Tibial artery (tissue), 4 donors: ENCODE measurements at regions not wholly inside any gene's neighbourhood (a gene's known extent, or its start where the extent isn't known, plus 50 kb on each side); places are given as distances from the start of the nearest gene placed in this dataset.

Experiments
- DNase-seq, 2 donors: peaks; one replicate each; pipeline ENCODE4 v3.0.0-alpha.2; 2019
- H3K27ac ChIP-seq, 2 donors: fragments of 200-600 bp; sonication (generic) in 1 of 2; 1 replicate in 1 of 2; 2 replicates in 1 of 2; pipeline ENCODE4 v1.5.1; 2018 to 2019; ENCODE audit warnings: mild to moderate bottlenecking in 1 of 2
- H3K27me3 ChIP-seq, 2 donors: fragments of 200-600 bp; sonication (generic) in 1 of 2; one replicate each; pipeline versions ENCODE4 v1.5.1 to v1.6.0; 2016 to 2019
- H3K36me3 ChIP-seq, 3 donors: fragments of 200-600 bp; sonication (generic) in 2 of 3; one replicate each; pipeline ENCODE4 v1.5.1; 2016 to 2019; ENCODE audit warnings: mild to moderate bottlenecking in 2 of 3
- H3K4me1 ChIP-seq, 4 donors: fragments of 200-600 bp; sonication (generic) in 2 of 4; 1 replicate in 3 of 4; 2 replicates in 1 of 4; pipeline ENCODE4 v1.5.1; 2016 to 2019
- H3K4me3 ChIP-seq, 2 donors: fragments of 200-600 bp; sonication (generic) in 1 of 2; 1 replicate in 1 of 2; 2 replicates in 1 of 2; pipeline ENCODE4 v1.5.1; 2018 to 2019; ENCODE audit warnings: mild to moderate bottlenecking in 2 of 2
- H3K9me3 ChIP-seq, 3 donors: fragments of 200-600 bp; sonication (generic) in 1 of 3; one replicate each; pipeline ENCODE4 v1.5.1; 2016 to 2019
- intact Hi-C: fragments of 100-400 bp; cut with DNase I; formaldehyde crosslinking; loops from one replicate; pipeline ENCODE4 v1.15.0; 2023; ENCODE audit warnings: low total_unique reads
- TF ChIP-seq, protein P1 (sequence below), 2 experiments: fragments of 200-600 bp in 1 of 2; fragments of 450-650 bp in 1 of 2; IDR thresholded peaks; one replicate each; pipeline ENCODE4 v1.5.1; 2017 to 2019; ENCODE audit warnings: antibody characterized with exemption in 2 of 2, mild to moderate bottlenecking in 1 of 2, moderate library complexity in 1 of 2

DNA sequence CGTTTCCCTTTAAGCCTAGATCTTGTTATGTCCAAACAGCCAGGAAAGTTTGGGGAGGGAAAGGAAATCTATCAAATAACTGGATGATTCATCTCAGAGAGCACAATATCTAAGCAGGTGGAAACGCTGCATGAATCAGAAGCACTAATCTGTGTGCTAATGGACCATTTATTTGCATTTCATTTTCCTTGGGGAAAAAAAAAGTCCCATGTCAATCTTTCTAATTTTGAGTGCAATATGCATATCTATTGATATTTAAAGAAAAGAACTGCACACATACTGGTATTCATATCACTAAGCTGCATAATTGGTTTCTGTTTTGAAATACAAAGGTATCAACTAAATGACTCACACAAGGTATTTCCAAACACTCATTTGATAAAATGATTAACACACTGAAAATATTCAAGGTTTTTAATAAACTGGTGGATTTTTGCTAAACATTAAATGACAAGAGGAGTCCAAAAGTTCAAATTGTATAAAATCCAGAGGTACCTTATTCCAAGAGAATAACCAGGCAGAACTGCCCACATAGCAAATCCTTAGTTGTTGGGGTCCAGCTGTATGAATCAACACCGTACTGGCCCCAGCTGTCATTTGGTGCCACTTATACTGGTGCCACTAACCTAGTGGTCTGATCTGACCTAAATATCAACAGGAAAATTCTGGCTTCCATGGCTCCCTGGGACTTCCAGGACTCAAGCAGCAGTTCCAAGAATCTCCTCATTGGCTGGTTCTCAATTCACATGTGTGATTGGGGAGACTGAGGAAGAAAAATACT, 122.2 kb upstream of the SP4 start:
- intact Hi-C loops, result no loop called here
- Histone ChIP-seq H3K27me3 (no peaks in the 10 kb centered on the region), H3K4me1 (no peaks in the 10 kb centered on the region), H3K27ac (no peak overlapping the region), H3K9me3 (no peaks in the 10 kb centered on the region), H3K4me3 (no peak overlapping the region), H3K36me3 (no peaks in the 10 kb centered on the region)
- DNase-seq, result no peak
- TF ChIP-seq, protein P1, sequence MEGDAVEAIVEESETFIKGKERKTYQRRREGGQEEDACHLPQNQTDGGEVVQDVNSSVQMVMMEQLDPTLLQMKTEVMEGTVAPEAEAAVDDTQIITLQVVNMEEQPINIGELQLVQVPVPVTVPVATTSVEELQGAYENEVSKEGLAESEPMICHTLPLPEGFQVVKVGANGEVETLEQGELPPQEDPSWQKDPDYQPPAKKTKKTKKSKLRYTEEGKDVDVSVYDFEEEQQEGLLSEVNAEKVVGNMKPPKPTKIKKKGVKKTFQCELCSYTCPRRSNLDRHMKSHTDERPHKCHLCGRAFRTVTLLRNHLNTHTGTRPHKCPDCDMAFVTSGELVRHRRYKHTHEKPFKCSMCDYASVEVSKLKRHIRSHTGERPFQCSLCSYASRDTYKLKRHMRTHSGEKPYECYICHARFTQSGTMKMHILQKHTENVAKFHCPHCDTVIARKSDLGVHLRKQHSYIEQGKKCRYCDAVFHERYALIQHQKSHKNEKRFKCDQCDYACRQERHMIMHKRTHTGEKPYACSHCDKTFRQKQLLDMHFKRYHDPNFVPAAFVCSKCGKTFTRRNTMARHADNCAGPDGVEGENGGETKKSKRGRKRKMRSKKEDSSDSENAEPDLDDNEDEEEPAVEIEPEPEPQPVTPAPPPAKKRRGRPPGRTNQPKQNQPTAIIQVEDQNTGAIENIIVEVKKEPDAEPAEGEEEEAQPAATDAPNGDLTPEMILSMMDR (IDR thresholded peaks at IDR 0.05), result no peak

DNA sequence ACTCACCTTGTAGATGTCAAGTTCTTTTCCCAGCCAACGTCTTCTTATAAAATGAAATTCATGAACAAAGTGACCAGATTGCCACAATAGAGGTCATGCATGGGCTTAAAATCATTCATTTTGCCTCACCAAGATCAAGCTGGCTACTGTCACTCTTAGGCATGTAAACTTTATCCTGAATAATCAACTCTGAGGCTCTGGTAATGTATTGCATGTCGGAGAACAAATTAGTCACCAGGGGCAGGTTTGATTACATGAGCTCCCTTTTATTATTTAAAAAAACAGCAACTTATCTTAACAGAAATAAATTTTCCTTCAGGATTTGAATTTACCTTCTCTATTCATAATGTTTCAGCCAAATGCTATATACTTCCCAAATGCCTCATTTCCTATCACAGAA, 112.9 kb upstream of the SP4 start:
- intact Hi-C loops, result no loop called here
- no peak for DNase-seq
- Histone ChIP-seq H3K27me3 (no peaks in the 10 kb centered on the region), H3K4me3 (no peak overlapping the region), H3K27ac (no peak overlapping the region), H3K9me3 (peaks cover 0 to 4% (median 0%) of the 10 kb centered on the region in 3 donors), H3K36me3 (no peaks in the 10 kb centered on the region), H3K4me1 (no peaks in the 10 kb centered on the region)
- TF ChIP-seq, protein P1 (IDR thresholded peaks at IDR 0.05), result no peak

DNA sequence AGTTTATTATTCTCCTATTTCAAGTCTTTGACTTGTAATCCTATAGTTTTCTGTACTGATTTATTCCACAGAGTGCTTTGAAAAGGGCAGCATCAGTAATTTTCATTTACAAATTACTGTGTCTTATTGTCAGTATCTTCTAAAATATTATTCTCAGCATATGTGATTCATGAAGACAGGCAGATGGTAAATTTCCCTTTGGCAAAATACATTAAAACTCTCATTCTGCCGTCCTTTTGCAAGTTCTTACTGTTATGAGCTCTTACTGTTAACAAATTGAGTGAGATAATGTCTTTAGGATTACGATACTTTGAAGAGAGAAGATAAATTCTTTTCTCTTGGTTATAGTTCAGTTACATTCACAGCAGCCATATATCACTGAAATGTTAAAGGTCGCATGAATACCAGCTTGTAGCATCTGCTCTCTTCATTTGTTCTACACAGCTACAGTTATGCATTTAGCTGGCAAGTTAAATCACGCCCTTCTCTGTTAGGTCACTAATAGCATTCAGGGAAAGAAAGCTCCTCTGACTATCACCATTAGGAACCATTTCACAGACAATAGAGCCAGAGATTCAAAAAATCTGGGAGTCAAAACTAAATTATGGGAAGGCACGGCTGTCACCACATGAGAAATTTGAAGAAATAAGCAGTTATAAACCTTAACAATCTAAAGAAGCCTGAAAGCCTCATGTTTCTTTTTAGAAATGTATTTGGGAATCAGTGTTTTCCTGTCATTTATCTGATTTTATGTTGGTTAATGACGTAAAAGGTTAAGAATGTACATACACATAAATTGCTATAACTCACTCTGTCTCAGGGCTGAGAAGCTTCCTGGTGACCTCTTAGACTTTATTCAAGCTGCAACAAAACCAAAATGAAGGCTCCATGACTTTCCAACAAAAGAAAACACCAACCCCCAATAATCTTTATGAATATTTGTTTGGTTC, 109.6 kb upstream of the SP4 start:
- TF ChIP-seq, protein P1 (IDR thresholded peaks at IDR 0.05), result no peak
- Histone ChIP-seq H3K27me3 (no peaks in the 10 kb centered on the region), H3K4me1 (no peaks in the 10 kb centered on the region), H3K9me3 (no peaks in the 10 kb centered on the region), H3K4me3 (no peak overlapping the region), H3K27ac (no peak overlapping the region), H3K36me3 (no peaks in the 10 kb centered on the region)
- intact Hi-C loops, result no loop called here
- DNase-seq, result no peak

DNA sequence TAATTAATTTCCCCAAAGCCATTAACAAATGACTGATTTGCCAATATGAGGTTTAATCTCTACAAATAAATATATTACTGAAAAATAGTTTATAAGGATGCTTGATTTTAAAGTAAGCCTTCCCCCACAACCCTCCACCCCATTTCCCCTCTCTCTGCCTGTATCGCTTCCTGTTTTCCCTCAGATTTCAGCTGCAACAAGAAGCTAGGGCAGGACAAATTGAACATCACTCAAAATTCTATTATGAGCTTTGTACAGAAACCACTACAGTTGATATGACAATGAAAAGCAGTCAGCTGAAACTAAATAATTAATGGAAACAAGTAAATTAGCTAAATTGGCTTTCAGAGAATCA, 109.0 kb upstream of the SP4 start:
- Histone ChIP-seq H3K27me3 (no peaks in the 10 kb centered on the region), H3K9me3 (no peaks in the 10 kb centered on the region), H3K36me3 (no peaks in the 10 kb centered on the region), H3K4me3 (no peak overlapping the region), H3K27ac (no peak overlapping the region), H3K4me1 (no peaks in the 10 kb centered on the region)
- intact Hi-C loops, result no loop called here
- DNase-seq, result no peak
- TF ChIP-seq, protein P1 (IDR thresholded peaks at IDR 0.05), result no peak

DNA sequence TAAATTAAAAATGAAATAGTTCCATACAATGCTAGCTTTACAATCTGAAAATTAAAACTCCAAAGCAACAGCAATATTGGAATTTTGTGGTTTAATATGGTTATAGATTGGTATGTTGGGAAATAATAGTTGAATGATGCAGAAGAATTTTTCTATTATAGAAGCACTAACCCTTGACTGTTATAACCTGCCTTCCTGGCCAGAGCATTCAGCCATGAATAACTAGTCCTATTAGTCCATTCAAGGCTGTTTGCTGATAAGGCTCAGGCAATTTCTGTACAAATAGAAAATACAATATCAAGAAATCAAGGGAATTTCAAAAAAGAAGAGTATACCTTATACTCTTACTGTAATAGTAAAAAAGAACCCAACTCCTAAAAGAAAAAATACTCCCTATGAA, 101.6 kb upstream of the SP4 start:
- TF ChIP-seq, protein P1 (IDR thresholded peaks at IDR 0.05), result no peak
- no peaks in the 10 kb centered on the region for H3K36me3 ChIP-seq
- intact Hi-C loops, result no loop called here
- H3K4me3 ChIP-seq, result no peak overlapping the region
- H3K9me3 ChIP-seq, result no peaks in the 10 kb centered on the region
- no peaks in the 10 kb centered on the region for H3K4me1 ChIP-seq
- H3K27ac ChIP-seq, result no peak overlapping the region
- DNase-seq, result no peak
- no peaks in the 10 kb centered on the region for H3K27me3 ChIP-seq
